HuH-7 (cell line): ENCODE measurements at regions not wholly inside any gene's neighbourhood (a gene's known extent, or its start where the extent isn't known, plus 50 kb on each side); places are given as distances from the start of the nearest gene placed in this dataset.
"Not testable (repeated sequence)": the region's sequence is repeated elsewhere in the genome, so short reads cannot be mapped to it uniquely, and the experiment has no call there.

ENCODE experiments used
- DNase-seq: peaks from one replicate; pipeline ENCODE4 v3.0.0; 2011; ENCODE audit warnings: low spot score

GRCh38 chr6:74408844-74409243 is 712.8 kb downstream of the CD109 start:
- DNase-seq = no peak

- no peak for DNase-seq
Measured at GRCh38 chr6:74404366-74404765, 708.4 kb downstream of the CD109 start.

DNA sequence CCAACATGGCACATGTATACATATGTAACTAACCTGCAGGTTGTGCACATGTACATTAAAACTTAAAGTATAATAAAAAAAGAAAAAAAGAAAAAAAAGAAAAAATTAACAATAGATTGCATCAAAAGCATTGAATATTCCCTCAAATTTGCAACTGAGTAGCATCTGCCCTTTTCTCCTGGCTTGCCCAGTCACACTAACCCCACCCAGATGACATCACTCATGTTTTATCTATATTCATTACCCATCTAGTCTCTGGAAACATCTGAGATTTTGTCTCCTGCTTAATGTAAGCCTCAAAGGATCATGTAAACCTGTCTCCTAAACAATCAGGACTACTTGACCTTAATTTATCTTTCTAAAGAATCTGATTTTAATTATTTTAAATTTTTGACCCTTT is 706.8 kb downstream of the CD109 start:
- DNase-seq = no peak

GRCh38 chr6:74378437-74378836 is 682.4 kb downstream of the CD109 start:
- DNase-seq = not testable (repeated sequence)

GRCh38 chr6:74369556-74369993 is 673.6 kb downstream of the CD109 start:
- DNase-seq = no peak

- no peak for DNase-seq
Measured at GRCh38 chr6:74368746-74369145, 672.7 kb downstream of the CD109 start.

DNA sequence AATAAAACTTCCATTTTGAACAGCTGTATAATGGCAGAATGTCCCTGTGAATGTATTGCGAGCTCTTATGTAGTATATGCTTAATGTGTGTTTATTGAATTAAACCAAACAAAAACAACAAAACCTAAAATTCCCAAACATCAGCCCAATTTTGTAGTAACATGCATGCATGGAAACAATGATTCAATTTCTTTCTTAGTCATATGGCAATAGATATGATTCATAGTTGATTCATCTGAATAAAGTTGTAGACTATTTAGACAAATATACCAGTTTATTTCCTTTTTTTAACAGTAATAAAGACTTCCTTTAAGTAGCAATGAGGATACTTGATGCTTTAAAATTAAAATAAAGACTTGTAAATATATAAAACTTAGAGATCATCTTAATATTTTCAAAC is 670.6 kb downstream of the CD109 start:
- no peak for DNase-seq

DNA sequence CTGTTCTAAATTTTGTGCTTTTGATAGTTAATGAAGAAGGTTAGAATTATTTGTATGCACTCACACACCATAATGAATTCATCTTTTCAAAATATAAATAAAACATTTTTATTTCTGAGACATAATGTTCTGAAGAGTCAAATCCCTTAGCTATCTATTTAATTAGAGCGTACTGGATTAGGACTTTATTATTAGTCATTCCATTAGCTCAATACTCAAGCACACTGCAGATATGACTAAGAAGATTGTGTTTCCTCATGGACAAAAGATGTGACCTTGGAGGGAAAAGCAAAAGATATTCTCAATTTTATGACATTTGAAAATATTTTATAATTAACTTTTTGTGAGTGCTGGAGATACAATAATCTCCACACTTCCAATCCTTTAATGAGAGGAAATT is 666.4 kb downstream of the CD109 start:
- DNase-seq = no peak

DNA sequence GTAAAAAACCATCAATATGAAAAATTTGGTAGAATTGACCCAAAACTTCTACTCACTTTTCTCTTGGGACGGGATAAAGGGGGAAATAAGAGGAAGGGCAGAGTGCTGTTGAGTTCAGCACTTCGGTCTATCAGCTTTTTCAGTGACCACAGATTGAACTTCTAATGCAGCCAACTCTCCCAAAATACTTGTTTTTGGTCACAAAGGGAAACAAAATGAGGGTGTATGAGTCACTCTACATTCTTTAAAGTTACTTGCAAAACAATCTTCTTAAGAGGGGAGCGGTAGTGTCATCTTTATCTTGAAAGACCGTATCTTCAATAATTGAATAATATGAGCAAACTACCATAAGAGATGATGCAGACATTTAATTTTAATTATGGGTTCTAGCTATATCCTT is 661.3 kb downstream of the CD109 start:
- no peak for DNase-seq

- DNase-seq = no peak
Measured at GRCh38 chr6:74356391-74356790, 660.4 kb downstream of the CD109 start.

- no peak for DNase-seq
Measured at GRCh38 chr6:74346936-74347535, 651.0 kb downstream of the CD109 start.

GRCh38 chr6:74343804-74344203 is 647.8 kb downstream of the CD109 start:
- peak; percentile 3 for DNase-seq

GRCh38 chr6:74343321-74343720 is 647.3 kb downstream of the CD109 start:
- not testable (repeated sequence) for DNase-seq

DNA sequence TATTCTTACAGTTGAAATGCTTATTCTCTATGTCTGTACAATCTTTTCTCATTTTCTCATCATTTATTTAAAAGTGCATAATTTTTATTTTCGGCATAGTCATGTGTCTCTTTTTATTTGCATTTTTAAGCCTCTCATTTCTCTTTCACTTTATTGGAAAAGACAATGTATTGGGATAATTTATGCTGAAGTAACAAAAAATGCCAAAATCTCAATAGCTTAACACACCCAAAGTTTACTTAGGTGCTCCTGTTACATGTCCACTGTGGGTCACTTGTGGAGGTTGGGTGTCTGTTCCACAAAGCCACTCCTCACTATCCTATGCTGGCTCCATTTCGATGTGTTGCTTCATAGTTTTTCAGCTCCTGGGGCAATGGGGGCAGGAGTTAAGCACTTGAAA is 638.7 kb downstream of the CD109 start:
- DNase-seq = no peak

GRCh38 chr6:74333406-74333805 is 637.4 kb downstream of the CD109 start:
- DNase-seq = no peak

- DNase-seq = no peak
Measured at GRCh38 chr6:74320715-74321114, 624.7 kb downstream of the CD109 start.

DNA sequence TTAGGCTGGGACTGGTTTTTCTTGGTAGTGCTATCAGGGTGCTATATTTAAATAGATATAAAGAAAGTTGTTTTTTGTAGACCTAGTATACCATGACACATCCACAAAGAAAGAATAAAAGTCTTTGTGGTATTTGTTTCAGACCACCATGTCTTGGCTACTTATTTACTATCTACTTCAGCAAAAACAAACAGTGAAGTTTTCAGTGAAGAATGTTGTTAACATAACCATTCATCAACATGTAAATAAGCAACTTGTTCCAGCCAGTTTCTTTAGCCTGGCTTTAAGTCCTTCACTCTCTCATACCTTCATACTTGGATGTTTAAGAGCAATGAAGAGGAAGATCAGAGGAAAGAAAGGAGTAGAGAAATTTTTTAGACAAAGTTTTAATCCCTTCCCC is 624.1 kb downstream of the CD109 start:
- DNase-seq = no peak

DNA sequence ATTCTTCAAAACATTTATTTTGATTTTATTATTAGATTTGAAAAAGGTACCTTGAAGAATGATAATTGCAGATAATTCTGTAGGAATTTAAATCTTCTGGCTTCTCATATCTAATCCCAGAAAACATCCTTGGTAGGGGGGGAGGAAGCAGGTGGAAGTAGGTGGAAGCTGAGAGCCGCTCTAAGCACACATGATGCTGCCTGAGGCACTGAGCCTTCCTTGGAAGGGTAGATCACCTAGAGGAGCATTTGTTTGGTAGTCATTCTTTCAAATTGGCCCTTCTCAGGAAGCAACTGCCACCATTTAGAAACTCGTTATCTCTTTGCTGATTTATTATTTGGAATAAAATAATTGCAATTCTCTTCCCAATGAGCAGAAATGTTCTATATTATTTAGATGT is 623.3 kb downstream of the CD109 start:
- no peak for DNase-seq

- DNase-seq = no peak
Measured at GRCh38 chr6:74318738-74319137, 622.7 kb downstream of the CD109 start.

- no peak for DNase-seq
Measured at GRCh38 chr6:74312081-74312480, 616.1 kb downstream of the CD109 start.

- no peak for DNase-seq
Measured at GRCh38 chr6:74311431-74311830, 615.4 kb downstream of the CD109 start.

DNA sequence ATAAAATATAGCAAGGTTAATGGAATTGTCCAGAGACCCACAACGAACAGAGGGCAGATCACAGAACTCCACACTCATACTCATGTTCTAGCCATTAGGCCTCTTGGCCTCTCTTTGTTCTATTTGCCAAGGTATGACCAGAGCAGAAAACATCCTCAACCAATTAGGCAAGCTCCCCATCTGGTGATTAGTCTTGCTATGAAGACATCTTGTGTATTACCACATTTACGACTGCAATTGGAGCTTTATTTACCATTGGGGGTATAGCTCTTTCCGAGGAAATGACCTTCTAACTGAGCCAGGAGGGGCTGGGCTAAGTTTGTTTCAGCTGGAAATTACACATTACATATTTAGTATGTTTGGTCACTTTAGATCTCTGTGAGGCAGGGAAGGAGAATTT is 593.9 kb downstream of the CD109 start:
- DNase-seq = peak; percentile 23

GRCh38 chr6:74287932-74288331 is 591.9 kb downstream of the CD109 start:
- no peak for DNase-seq

GRCh38 chr6:74287441-74287840 is 591.4 kb downstream of the CD109 start:
- no peak for DNase-seq

DNA sequence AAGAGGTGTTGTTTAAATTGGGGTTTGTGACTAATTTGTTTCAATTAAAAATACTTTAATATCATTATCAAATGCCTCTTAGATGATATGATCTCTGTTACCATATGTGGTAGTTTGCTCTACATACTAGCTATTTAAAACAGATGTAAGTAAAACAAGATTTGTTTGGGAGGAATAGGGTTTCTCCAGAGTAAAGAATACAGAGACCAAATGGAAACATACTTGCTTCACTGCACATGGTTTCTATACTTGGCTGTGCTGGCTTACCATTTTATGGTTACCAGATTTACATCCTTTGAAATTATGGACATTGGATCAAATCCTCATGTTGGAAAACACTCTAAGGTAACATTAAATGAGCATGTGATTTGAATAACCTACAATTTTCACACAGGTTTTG is 588.3 kb downstream of the CD109 start:
- DNase-seq = no peak
